ENCODE measurements at regions not wholly inside any gene's neighbourhood (a gene's known extent, or its start where the extent isn't known, plus 50 kb on each side); places are given as distances from the start of the nearest gene placed in this dataset.

- no peak overlapping the region for H3K4me3 ChIP-seq (replicated peaks in 1 of 2; ENCODE audit: low read depth in 2 of 2, low read length in 2 of 2)
- no peak for DNase-seq (ENCODE audit: low read depth in 2 of 2)
- TF ChIP-seq CTCF (IDR thresholded peaks at IDR 0.05; ENCODE audit: low read depth, low read length), result no peak
These were observed 724.0 kb upstream of the TMEM132C start for GRCh38 chr12:127542931-127543330.

GRCh38 chr12:127546721-127547505 lies 720.1 kb upstream of the TMEM132C start:
- TF ChIP-seq CTCF (IDR thresholded peaks at IDR 0.05; ENCODE audit: low read depth, low read length), result no peak
- no peak overlapping the region for H3K4me3 ChIP-seq (replicated peaks in 1 of 2; ENCODE audit: low read depth in 2 of 2, low read length in 2 of 2)
- DNase-seq (ENCODE audit: low read depth in 2 of 2), result no peak

GRCh38 chr12:127548123-127548553 lies 718.8 kb upstream of the TMEM132C start:
- no peak overlapping the region for H3K4me3 ChIP-seq (replicated peaks in 1 of 2; ENCODE audit: low read depth in 2 of 2, low read length in 2 of 2)
- no peak for TF ChIP-seq CTCF (IDR thresholded peaks at IDR 0.05; ENCODE audit: low read depth, low read length)
- DNase-seq (ENCODE audit: low read depth in 2 of 2), result peak in 1 of 2 donors; percentile 47

GRCh38 chr12:127550271-127550670 lies 716.7 kb upstream of the TMEM132C start:
- no peak for TF ChIP-seq CTCF (IDR thresholded peaks at IDR 0.05; ENCODE audit: low read depth, low read length)
- peak in 1 of 2 donors; percentile 29 for DNase-seq (ENCODE audit: low read depth in 2 of 2)
- H3K4me3 ChIP-seq (replicated peaks in 1 of 2; ENCODE audit: low read depth in 2 of 2, low read length in 2 of 2), result no peak overlapping the region

- no peak for TF ChIP-seq CTCF (IDR thresholded peaks at IDR 0.05; ENCODE audit: low read depth, low read length)
These were observed 714.1 kb upstream of the TMEM132C start for GRCh38 chr12:127552838-127553237.

GRCh38 chr12:127555071-127555470 lies 711.9 kb upstream of the TMEM132C start:
- TF ChIP-seq CTCF (IDR thresholded peaks at IDR 0.05; ENCODE audit: low read depth, low read length), result no peak
- no peak for DNase-seq (ENCODE audit: low read depth in 2 of 2)
- H3K4me3 ChIP-seq (replicated peaks in 1 of 2; ENCODE audit: low read depth in 2 of 2, low read length in 2 of 2), result no peak overlapping the region

More at GRCh38 chr12:127552838-127553237, 714.1 kb upstream of the TMEM132C start:
- no peak overlapping the region for H3K4me3 ChIP-seq (replicated peaks in 1 of 2; ENCODE audit: low read depth in 2 of 2, low read length in 2 of 2)
- DNase-seq (ENCODE audit: low read depth in 2 of 2), result no peak

All from cardiac fibroblast (primary cell).